Stimulated activated naive CD8-positive, alpha-beta T cell treated with anti-CD3 and anti-CD28 coated beads, Interleukin-15, Interleukin-2, amounts not matched to agents 100 ng/mL and 50 ng/mL, for 24 hours (primary cell): ENCODE measurements at regions not wholly inside any gene's neighbourhood (a gene's known extent, or its start where the extent isn't known, plus 50 kb on each side); places are given as distances from the start of the nearest gene placed in this dataset.
"Not testable (repeated sequence)": the region's sequence is repeated elsewhere in the genome, so short reads cannot be mapped to it uniquely, and the experiment has no call there.

Source experiments
- H3K27ac Mint-ChIP-seq: one replicate; pipeline ENCODE4 v1.8.0; 2021; ENCODE audit warnings: mild to moderate bottlenecking, mixed read lengths
- H3K27me3 Mint-ChIP-seq: one replicate; pipeline ENCODE4 v1.8.0; 2021; ENCODE audit warnings: mixed read lengths
- H3K36me3 Mint-ChIP-seq: one replicate; pipeline ENCODE4 v1.8.0; 2021; ENCODE audit warnings: low read depth, mixed read lengths
- H3K4me1 Mint-ChIP-seq: one replicate; pipeline ENCODE4 v1.8.0; 2021; ENCODE audit warnings: low read depth, mixed read lengths
- H3K4me3 Mint-ChIP-seq: one replicate; pipeline ENCODE4 v1.8.0; 2021; ENCODE audit warnings: mild to moderate bottlenecking, mixed read lengths
- H3K9me3 Mint-ChIP-seq: one replicate; pipeline ENCODE4 v1.8.0; 2021; ENCODE audit warnings: mixed read lengths

DNA sequence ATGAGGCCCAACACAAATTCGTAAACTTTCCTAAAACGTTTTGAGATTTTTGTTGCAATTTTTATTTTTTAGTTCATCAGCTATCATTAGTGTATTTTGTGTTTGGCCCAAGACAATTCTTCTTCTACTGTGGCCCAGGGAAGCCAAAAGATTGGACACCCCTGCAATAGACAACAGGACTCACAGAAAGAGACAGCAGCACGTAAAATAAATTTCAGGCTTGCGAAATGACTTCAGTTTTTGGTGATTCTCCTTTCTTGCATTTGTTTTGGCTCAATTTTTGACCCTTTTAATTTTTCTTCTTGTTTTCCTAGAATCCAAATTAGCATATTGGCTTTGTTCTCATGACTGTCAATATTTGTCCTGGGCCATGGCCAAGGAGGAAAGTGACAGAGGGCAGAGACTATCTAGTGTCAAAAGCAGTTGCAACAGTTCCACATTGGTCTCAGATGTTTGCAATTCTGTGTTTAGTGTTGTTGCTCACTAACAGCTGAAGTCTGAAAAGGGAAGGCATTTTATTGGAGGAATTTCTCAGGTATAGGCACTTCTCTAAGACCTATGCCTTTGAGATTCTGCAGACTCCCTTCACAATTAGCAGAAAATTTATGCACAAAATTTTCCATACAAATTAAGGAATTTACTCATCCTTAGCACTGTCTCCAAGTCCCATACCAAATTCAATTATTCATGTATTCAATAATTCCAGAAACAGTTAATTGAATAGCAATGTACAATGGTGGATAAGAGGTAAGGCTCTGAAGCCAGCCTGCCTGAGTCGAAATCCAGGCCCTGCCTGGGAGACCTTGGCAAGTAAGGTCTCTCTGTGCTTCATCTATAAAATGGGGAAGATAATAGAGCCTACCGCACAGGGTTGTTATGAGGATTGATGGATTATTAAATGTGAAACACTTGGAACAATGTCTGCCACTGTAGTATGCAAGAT lies 160.9 kb upstream of the IVNS1ABP start:
- peaks cover 13% of the 10 kb centered on the region for H3K4me1 Mint-ChIP-seq
- no peak overlapping the region for H3K4me3 Mint-ChIP-seq
- H3K27ac Mint-ChIP-seq, result no peak overlapping the region
- H3K9me3 Mint-ChIP-seq, result no peaks in the 10 kb centered on the region
- no peaks in the 10 kb centered on the region for H3K36me3 Mint-ChIP-seq
- H3K27me3 Mint-ChIP-seq, result no peaks in the 10 kb centered on the region

GRCh38 chr1:185474440-185475149 lies 157.6 kb upstream of the IVNS1ABP start:
- no peaks in the 10 kb centered on the region for H3K9me3 Mint-ChIP-seq
- peaks cover 13% of the 10 kb centered on the region for H3K4me1 Mint-ChIP-seq
- no peak overlapping the region for H3K27ac Mint-ChIP-seq
- H3K36me3 Mint-ChIP-seq, result no peaks in the 10 kb centered on the region
- peak overlapping the region; percentile 19 for H3K4me3 Mint-ChIP-seq
- H3K27me3 Mint-ChIP-seq, result no peaks in the 10 kb centered on the region

GRCh38 chr1:185473186-185473585 lies 156.1 kb upstream of the IVNS1ABP start:
- no peak overlapping the region for H3K27ac Mint-ChIP-seq
- no peaks in the 10 kb centered on the region for H3K36me3 Mint-ChIP-seq
- H3K4me3 Mint-ChIP-seq, result no peak overlapping the region
- H3K27me3 Mint-ChIP-seq, result no peaks in the 10 kb centered on the region
- H3K4me1 Mint-ChIP-seq, result peaks cover 13% of the 10 kb centered on the region
- no peaks in the 10 kb centered on the region for H3K9me3 Mint-ChIP-seq

- no peak overlapping the region for H3K27ac Mint-ChIP-seq
- H3K36me3 Mint-ChIP-seq, result no peaks in the 10 kb centered on the region
- H3K9me3 Mint-ChIP-seq, result no peaks in the 10 kb centered on the region
- H3K4me1 Mint-ChIP-seq, result no peaks in the 10 kb centered on the region
- H3K27me3 Mint-ChIP-seq, result no peaks in the 10 kb centered on the region
- H3K4me3 Mint-ChIP-seq, result no peak overlapping the region
These were observed 151.6 kb upstream of the IVNS1ABP start for GRCh38 chr1:185468626-185469025.

GRCh38 chr1:185467122-185467521 lies 150.1 kb upstream of the IVNS1ABP start:
- Mint-ChIP-seq H3K27me3 (no peaks in the 10 kb centered on the region), H3K4me3 (no peak overlapping the region), H3K27ac (no peak overlapping the region), H3K36me3 (no peaks in the 10 kb centered on the region), H3K9me3 (no peaks in the 10 kb centered on the region), H3K4me1 (no peaks in the 10 kb centered on the region)

- Mint-ChIP-seq H3K4me3 (no peak overlapping the region), H3K9me3 (no peaks in the 10 kb centered on the region), H3K36me3 (no peaks in the 10 kb centered on the region), H3K27me3 (no peaks in the 10 kb centered on the region), H3K27ac (no peak overlapping the region), H3K4me1 (no peaks in the 10 kb centered on the region)
These were observed 147.7 kb upstream of the IVNS1ABP start for GRCh38 chr1:185464777-185465176.

- Mint-ChIP-seq H3K9me3 (no peaks in the 10 kb centered on the region), H3K27ac (no peak overlapping the region), H3K36me3 (no peaks in the 10 kb centered on the region), H3K4me1 (no peaks in the 10 kb centered on the region), H3K4me3 (no peak overlapping the region), H3K27me3 (no peaks in the 10 kb centered on the region)
These were observed 146.4 kb upstream of the IVNS1ABP start for GRCh38 chr1:185463433-185463832.

DNA sequence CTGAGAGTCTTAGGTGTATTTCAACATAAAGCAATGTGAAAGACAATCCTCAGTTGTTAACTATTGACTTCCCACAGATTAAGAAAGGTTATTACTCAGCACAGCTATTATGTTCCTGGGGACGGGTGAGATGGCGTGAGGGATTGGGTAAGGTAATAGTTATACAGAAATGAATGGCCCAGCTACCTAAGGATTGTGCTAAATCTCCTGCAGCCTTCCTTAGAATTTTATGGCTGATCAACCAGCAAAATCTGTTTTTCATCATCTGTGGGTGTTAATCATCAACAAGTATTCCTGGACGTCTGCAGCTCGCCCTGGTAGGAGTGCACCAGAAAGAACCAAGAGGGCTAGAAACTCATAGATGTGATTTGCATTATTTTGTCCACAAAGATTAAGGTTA lies 146.0 kb upstream of the IVNS1ABP start:
- no peaks in the 10 kb centered on the region for H3K9me3 Mint-ChIP-seq
- H3K36me3 Mint-ChIP-seq, result no peaks in the 10 kb centered on the region
- H3K27ac Mint-ChIP-seq, result no peak overlapping the region
- no peaks in the 10 kb centered on the region for H3K27me3 Mint-ChIP-seq
- H3K4me1 Mint-ChIP-seq, result no peaks in the 10 kb centered on the region
- H3K4me3 Mint-ChIP-seq, result no peak overlapping the region

GRCh38 chr1:185460723-185461122 lies 143.7 kb upstream of the IVNS1ABP start:
- H3K4me1 Mint-ChIP-seq, H3K36me3 Mint-ChIP-seq, H3K4me3 Mint-ChIP-seq, H3K27me3 Mint-ChIP-seq, H3K9me3 Mint-ChIP-seq, H3K27ac Mint-ChIP-seq: not testable (repeated sequence)

- Mint-ChIP-seq H3K4me1 (no peaks in the 10 kb centered on the region), H3K36me3 (no peaks in the 10 kb centered on the region), H3K27me3 (no peaks in the 10 kb centered on the region), H3K9me3 (no peaks in the 10 kb centered on the region), H3K27ac (no peak overlapping the region), H3K4me3 (no peak overlapping the region)
These were observed 142.1 kb upstream of the IVNS1ABP start for GRCh38 chr1:185459141-185459540.

GRCh38 chr1:185458670-185459069 lies 141.6 kb upstream of the IVNS1ABP start:
- H3K36me3 Mint-ChIP-seq, result no peaks in the 10 kb centered on the region
- no peaks in the 10 kb centered on the region for H3K4me1 Mint-ChIP-seq
- no peaks in the 10 kb centered on the region for H3K9me3 Mint-ChIP-seq
- H3K27me3 Mint-ChIP-seq, result no peaks in the 10 kb centered on the region
- no peak overlapping the region for H3K4me3 Mint-ChIP-seq
- no peak overlapping the region for H3K27ac Mint-ChIP-seq

DNA sequence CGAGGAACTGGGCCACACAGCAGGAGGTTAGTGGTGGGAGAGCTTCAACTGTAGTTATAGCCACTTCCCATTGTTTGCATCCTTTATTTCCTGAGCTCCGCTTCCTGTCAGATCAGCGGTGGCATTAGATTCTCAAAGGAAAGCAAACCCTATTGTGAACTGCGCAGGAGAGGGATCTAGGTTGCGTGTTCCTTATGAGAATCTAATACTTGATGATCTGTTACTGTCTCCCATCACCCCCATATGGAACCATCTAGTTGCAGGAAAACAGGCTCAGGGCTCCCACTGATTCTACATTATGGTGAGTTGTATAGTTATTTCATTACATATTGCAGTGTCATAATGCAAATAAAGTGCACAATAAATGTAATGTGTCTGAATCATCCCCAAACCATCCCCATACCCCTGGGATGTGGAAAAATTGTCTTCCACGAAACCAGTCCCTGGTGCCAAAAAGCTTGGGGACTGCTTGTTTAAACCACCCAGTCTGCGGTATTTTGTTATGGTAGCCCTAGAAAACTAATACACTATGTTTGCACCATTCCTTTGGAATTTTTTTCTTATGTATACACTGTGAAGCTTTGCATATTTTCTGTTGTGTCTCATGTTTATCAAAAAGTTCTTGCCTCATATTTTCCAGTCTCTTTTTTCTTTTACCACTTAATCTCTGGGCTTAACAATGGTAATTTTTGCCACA lies 136.6 kb upstream of the IVNS1ABP start:
- H3K4me1 Mint-ChIP-seq, result no peaks in the 10 kb centered on the region
- H3K27me3 Mint-ChIP-seq, result no peaks in the 10 kb centered on the region
- peaks cover 4% of the 10 kb centered on the region for H3K9me3 Mint-ChIP-seq
- no peak overlapping the region for H3K4me3 Mint-ChIP-seq
- H3K27ac Mint-ChIP-seq, result no peak overlapping the region
- H3K36me3 Mint-ChIP-seq, result no peaks in the 10 kb centered on the region

DNA sequence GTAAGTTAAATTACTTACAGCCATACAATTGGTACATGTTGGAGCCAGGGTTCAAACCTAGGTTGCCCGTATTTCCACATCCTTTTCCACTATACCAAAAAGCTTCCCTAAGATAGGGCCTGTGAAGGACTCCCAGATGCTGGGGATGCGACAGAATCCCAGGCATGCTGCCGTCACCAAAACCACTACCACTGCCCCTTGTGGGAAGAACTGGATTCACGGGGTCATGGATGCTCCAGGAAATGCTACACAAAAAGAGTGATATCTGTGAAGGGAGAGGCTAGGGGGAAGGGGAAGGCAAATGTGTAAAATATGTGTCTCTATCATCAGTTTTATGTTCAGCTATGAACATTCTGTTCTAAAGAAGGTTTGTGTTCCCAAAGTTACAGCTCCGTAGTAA lies 133.9 kb upstream of the IVNS1ABP start:
- Mint-ChIP-seq H3K27me3 (no peaks in the 10 kb centered on the region), H3K9me3 (peaks cover 4% of the 10 kb centered on the region), H3K27ac (no peak overlapping the region), H3K36me3 (no peaks in the 10 kb centered on the region), H3K4me3 (no peak overlapping the region), H3K4me1 (no peaks in the 10 kb centered on the region)

DNA sequence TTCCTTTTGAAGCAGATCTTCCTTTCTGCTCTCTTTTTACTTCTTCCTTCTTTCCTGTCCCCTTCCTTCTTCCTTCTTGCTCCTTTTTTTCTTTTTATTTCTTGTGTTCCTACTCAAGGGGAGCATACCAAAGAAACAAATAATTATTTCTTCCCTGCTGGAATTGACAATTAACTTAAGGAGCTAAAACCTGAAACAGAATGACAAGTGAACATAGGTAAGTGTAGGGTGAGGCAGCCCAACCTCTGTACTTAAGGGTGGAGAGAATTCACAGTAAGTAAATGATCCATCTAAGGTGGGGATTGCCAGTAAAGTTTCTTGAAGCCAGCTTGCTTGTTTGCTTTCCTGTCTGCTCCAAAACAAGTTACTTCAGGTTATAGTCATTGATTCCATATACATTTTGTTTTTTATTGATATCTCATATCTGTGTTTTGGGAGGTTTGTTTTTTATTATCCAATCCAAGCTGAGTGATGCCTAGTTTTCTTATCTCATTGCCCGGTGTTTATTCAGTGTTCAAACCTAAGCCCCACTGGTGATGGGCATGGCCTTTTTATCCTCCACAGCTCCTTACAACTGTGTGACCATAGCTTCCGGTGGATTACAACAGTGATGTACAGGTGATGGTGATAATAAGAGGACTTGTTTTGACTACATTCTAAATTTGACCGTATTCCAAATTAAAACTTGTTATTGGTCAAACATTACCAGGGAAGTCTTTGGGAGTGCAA lies 133.2 kb upstream of the IVNS1ABP start:
- Mint-ChIP-seq H3K27me3 (no peaks in the 10 kb centered on the region), H3K4me3 (no peak overlapping the region), H3K36me3 (no peaks in the 10 kb centered on the region), H3K27ac (no peak overlapping the region), H3K9me3 (peaks cover 4% of the 10 kb centered on the region), H3K4me1 (no peaks in the 10 kb centered on the region)
